ENCODE measurements at regions not wholly inside any gene's neighbourhood (a gene's known extent, or its start where the extent isn't known, plus 50 kb on each side); places are given as distances from the start of the nearest gene placed in this dataset.
A peak's percentile ranks its signal among the peaks of the same experiment; 100 is the strongest.

DNA sequence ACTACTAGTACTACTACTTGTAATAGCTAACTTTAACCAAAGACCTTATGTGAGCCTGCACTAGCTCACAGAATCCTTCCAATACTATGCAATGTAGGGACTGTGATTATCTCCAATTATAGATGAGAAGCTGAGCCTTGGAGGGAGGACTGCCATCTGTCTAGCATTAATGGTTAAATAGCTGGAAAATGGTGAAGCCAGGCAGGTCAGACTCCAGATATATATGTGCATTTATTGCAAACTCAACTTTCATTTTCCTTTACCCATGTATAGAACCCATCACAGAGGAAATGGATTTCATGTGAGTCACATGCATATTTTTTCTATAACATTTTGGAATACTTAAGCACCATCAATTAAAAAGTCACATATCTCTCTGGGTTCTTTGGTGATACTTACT is 229.9 kb downstream of the BCAS1 start:
- no peak overlapping the region for H2AFZ ChIP-seq (ENCODE audit: low read length)
- DNase-seq (ENCODE audit: insufficient read length, low spot score, missing footprints) = no peak

DNA sequence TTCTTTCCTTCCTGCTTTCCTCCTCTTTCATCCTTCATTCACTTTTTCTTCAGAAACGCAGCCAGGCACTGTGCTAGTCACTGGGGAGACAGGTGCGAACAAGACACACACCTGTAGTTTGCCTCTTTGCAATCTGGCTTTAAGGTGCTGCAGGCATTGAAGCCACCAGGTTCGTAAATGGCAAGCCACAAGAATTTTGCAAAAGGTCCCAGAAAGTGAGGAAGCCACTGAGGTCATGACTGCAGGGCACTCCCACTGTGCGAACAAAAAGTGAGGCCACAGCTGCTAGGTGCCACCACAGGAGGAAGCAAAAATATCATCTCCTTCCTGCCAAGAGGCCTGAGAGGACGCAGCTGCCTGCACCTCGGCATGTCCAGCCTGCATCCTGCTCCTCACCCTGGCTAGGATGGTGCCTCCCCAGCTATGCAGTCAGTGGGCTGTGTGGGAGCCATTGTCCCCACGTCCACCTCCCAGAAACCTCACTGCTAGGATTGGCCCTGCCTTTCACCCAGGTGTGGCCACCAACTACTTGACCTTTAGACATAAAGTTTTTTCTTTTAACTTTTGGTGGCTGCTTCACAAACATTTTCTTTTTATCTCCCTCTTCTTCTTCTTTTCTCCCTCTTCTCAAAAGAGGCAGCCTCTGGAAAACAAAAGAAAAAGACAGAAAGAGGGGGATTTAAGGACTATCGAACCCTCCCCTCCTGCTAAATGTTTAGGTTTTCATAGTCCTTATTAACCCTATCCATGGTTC is 230.8 kb downstream of the BCAS1 start:
- no peak for DNase-seq (ENCODE audit: insufficient read length, low spot score, missing footprints)

More for the DNA sequence above, 229.9 kb downstream of the BCAS1 start:
- H3K4me1 ChIP-seq (ENCODE audit: insufficient read depth, low read length) = peaks cover 10% of the 10 kb centered on the region
- TF ChIP-seq, protein P1, sequence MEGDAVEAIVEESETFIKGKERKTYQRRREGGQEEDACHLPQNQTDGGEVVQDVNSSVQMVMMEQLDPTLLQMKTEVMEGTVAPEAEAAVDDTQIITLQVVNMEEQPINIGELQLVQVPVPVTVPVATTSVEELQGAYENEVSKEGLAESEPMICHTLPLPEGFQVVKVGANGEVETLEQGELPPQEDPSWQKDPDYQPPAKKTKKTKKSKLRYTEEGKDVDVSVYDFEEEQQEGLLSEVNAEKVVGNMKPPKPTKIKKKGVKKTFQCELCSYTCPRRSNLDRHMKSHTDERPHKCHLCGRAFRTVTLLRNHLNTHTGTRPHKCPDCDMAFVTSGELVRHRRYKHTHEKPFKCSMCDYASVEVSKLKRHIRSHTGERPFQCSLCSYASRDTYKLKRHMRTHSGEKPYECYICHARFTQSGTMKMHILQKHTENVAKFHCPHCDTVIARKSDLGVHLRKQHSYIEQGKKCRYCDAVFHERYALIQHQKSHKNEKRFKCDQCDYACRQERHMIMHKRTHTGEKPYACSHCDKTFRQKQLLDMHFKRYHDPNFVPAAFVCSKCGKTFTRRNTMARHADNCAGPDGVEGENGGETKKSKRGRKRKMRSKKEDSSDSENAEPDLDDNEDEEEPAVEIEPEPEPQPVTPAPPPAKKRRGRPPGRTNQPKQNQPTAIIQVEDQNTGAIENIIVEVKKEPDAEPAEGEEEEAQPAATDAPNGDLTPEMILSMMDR (IDR thresholded peaks at IDR 0.05; ENCODE audit: extremely low read depth, low read depth, low read length) = no peak
- H3K9me3 ChIP-seq (ENCODE audit: low read depth, low read length) = no peaks in the 10 kb centered on the region
- H3K27me3 ChIP-seq (ENCODE audit: insufficient read depth, low read length) = no peaks in the 10 kb centered on the region
- no peaks in the 10 kb centered on the region for H3K36me3 ChIP-seq (ENCODE audit: insufficient read depth, low read length)
- no peak overlapping the region for H3K27ac ChIP-seq (ENCODE audit: low read depth, low read length)
- H3K4me2 ChIP-seq (ENCODE audit: insufficient read depth, low read length) = no peak overlapping the region
- H3K4me3 ChIP-seq (ENCODE audit: insufficient read depth, low read length) = no peak overlapping the region
- H3K79me2 ChIP-seq (ENCODE audit: insufficient read depth, low read length) = no peaks in the 10 kb centered on the region
- no peaks in the 10 kb centered on the region for H4K20me1 ChIP-seq (ENCODE audit: insufficient read depth, low read length)

DNA sequence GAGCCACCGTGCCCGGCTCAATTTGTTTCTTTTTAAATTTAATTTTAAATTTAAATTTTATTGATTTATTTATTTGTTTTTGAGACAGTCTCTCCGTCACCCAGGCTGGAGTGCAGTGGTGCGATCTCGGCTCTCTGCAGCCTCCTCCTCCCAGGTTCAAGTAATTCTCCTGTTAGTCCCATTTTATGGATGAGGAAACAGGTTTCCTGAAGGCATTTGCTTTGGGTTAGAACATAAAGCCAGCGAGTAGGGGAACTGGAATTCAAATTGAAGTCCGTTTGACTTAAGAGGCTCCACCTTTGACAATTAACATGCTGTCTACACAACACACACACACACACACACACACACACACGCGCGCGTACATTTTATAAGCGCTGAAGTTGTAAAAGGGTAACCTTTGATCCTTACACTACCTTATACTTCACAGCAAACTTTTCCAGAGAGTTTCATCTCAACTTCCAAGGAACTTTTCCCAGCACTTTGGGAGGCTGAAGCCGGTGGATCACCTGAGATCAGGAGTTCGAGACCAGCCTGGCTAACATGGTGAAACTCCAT is 232.0 kb downstream of the BCAS1 start:
- H2AFZ ChIP-seq (ENCODE audit: low read length) = no peak overlapping the region
- H3K4me2 ChIP-seq (ENCODE audit: insufficient read depth, low read length) = no peak overlapping the region
- no peak overlapping the region for H3K4me3 ChIP-seq (ENCODE audit: insufficient read depth, low read length)
- H3K9me3 ChIP-seq (ENCODE audit: low read depth, low read length) = no peaks in the 10 kb centered on the region
- DNase-seq (ENCODE audit: insufficient read length, low spot score, missing footprints) = no peak
- peaks cover 3% of the 10 kb centered on the region for H3K4me1 ChIP-seq (ENCODE audit: insufficient read depth, low read length)
- no peaks in the 10 kb centered on the region for H4K20me1 ChIP-seq (ENCODE audit: insufficient read depth, low read length)
- TF ChIP-seq, protein P1 (IDR thresholded peaks at IDR 0.05; ENCODE audit: extremely low read depth, low read depth, low read length) = no peak
- H3K36me3 ChIP-seq (ENCODE audit: insufficient read depth, low read length) = no peaks in the 10 kb centered on the region
- H3K79me2 ChIP-seq (ENCODE audit: insufficient read depth, low read length) = no peaks in the 10 kb centered on the region
- no peaks in the 10 kb centered on the region for H3K27me3 ChIP-seq (ENCODE audit: insufficient read depth, low read length)
- H3K27ac ChIP-seq (ENCODE audit: low read depth, low read length) = no peak overlapping the region

More for the DNA sequence above, 230.8 kb downstream of the BCAS1 start:
- H3K36me3 ChIP-seq (ENCODE audit: insufficient read depth, low read length) = no peaks in the 10 kb centered on the region
- no peak overlapping the region for H3K4me3 ChIP-seq (ENCODE audit: insufficient read depth, low read length)
- no peak overlapping the region for H3K4me2 ChIP-seq (ENCODE audit: insufficient read depth, low read length)
- no peak overlapping the region for H3K27ac ChIP-seq (ENCODE audit: low read depth, low read length)
- H2AFZ ChIP-seq (ENCODE audit: low read length) = peak overlapping the region; percentile 18
- TF ChIP-seq, protein P1 (IDR thresholded peaks at IDR 0.05; ENCODE audit: extremely low read depth, low read depth, low read length) = no peak
- H3K27me3 ChIP-seq (ENCODE audit: insufficient read depth, low read length) = no peaks in the 10 kb centered on the region
- H3K4me1 ChIP-seq (ENCODE audit: insufficient read depth, low read length) = peaks cover 3% of the 10 kb centered on the region
- no peaks in the 10 kb centered on the region for H4K20me1 ChIP-seq (ENCODE audit: insufficient read depth, low read length)
- H3K79me2 ChIP-seq (ENCODE audit: insufficient read depth, low read length) = no peaks in the 10 kb centered on the region
- no peaks in the 10 kb centered on the region for H3K9me3 ChIP-seq (ENCODE audit: low read depth, low read length)

DNA sequence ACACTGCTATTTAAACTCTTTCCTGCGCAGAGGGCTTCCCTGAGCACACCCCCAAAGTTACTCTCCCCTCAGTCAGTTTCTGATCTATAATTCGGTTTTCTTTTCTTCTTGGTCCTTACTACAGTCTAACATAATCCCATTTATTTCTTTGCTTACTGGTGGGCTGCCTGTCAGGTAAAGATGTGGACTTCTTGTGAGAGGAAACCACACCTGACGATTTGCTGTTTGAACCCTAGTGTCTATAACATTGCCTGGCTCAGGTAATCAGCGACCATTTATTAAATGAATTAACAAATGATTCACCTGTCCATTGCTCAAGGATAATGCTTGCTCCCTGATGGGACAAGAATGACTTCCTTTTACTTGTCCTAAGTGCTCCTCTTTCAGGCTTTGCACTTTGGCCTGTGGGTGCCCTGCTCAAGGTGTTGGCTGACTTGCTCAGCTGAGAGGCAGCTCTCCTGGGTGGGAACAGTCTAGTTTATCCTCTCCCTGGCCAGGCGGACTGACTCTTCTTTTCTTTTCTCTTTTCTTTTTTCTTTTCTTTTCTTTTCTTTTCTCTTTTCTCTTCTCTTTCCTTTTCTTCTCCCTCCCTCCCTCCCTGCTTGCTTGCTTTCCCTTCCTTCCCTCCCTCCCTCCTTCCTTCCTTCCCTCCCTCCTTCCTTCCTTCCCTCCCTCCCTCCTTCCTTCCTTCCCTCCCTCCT is 233.1 kb downstream of the BCAS1 start:
- H3K9me3 ChIP-seq (ENCODE audit: low read depth, low read length) = no peaks in the 10 kb centered on the region
- no peak overlapping the region for H2AFZ ChIP-seq (ENCODE audit: low read length)
- H3K4me3 ChIP-seq (ENCODE audit: insufficient read depth, low read length) = no peak overlapping the region
- H3K79me2 ChIP-seq (ENCODE audit: insufficient read depth, low read length) = no peaks in the 10 kb centered on the region
- H4K20me1 ChIP-seq (ENCODE audit: insufficient read depth, low read length) = no peaks in the 10 kb centered on the region
- H3K4me2 ChIP-seq (ENCODE audit: insufficient read depth, low read length) = no peak overlapping the region
- TF ChIP-seq, protein P1 (IDR thresholded peaks at IDR 0.05; ENCODE audit: extremely low read depth, low read depth, low read length) = no peak
- H3K36me3 ChIP-seq (ENCODE audit: insufficient read depth, low read length) = no peaks in the 10 kb centered on the region
- no peak for DNase-seq (ENCODE audit: insufficient read length, low spot score, missing footprints)
- H3K27ac ChIP-seq (ENCODE audit: low read depth, low read length) = no peak overlapping the region
- H3K27me3 ChIP-seq (ENCODE audit: insufficient read depth, low read length) = no peaks in the 10 kb centered on the region
- H3K4me1 ChIP-seq (ENCODE audit: insufficient read depth, low read length) = peaks cover 3% of the 10 kb centered on the region
